GM23338 (cell line): ENCODE measurements at regions not wholly inside any gene's neighbourhood (a gene's known extent, or its start where the extent isn't known, plus 50 kb on each side); places are given as distances from the start of the nearest gene placed in this dataset.
"Not testable (repeated sequence)": the region's sequence is repeated elsewhere in the genome, so short reads cannot be mapped to it uniquely, and the experiment has no call there.

ENCODE experiments used
- CTCF ChIP-seq, 2 experiments: fragments of 200-600 bp in 1 of 2; sonication (generic) in 1 of 2; conservative IDR thresholded peaks; 2 replicates each; pipeline versions ENCODE4 v1.5.1 to v1.6.1; 2016 to 2017; ENCODE audit warnings: antibody characterized with exemption in 2 of 2, low read depth in 2 of 2, mild to moderate bottlenecking in 2 of 2, moderate library complexity in 1 of 2
- EZH2 ChIP-seq: fragments of 200-600 bp; sonication (generic); IDR thresholded peaks from one replicate; pipeline ENCODE4 v1.8.0; 2017; ENCODE audit warnings: antibody characterized with exemption, mild to moderate bottlenecking, low read depth; ENCODE audit not compliant: unreplicated experiment
- TF ChIP-seq, protein P1 (sequence below): IDR thresholded peaks from one replicate; pipeline ENCODE4 v1.6.1; 2018; ENCODE audit warnings: antibody characterized with exemption; ENCODE audit not compliant: unreplicated experiment
- TF ChIP-seq, protein P2 (sequence below): IDR thresholded peaks from 2 replicates; pipeline ENCODE4 v1.6.1; 2016; ENCODE audit warnings: antibody characterized with exemption

DNA sequence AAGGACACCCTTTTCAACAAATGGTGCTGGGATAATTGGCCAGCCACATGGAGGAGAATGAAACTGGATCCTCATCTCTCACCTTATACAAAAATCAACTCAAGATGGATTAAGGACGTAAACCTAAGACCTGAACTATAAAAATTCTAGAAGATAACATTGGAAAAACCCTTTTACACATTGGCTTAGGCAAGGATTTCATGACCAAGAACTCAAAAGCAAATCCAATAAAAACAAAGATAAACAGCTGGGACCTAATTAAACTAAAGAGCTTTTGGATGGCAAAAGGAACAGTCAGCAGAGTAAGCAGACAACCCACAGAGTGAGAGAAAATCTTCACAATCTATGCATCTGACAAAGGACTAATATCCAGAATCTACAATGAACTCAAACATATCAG, 96.9 kb upstream of the BNIP2 start:
- not testable (repeated sequence) for TF ChIP-seq CTCF (conservative IDR thresholded peaks at IDR 0.05; ENCODE audit: low read depth in 2 of 2); EZH2
- TF ChIP-seq, protein P1, sequence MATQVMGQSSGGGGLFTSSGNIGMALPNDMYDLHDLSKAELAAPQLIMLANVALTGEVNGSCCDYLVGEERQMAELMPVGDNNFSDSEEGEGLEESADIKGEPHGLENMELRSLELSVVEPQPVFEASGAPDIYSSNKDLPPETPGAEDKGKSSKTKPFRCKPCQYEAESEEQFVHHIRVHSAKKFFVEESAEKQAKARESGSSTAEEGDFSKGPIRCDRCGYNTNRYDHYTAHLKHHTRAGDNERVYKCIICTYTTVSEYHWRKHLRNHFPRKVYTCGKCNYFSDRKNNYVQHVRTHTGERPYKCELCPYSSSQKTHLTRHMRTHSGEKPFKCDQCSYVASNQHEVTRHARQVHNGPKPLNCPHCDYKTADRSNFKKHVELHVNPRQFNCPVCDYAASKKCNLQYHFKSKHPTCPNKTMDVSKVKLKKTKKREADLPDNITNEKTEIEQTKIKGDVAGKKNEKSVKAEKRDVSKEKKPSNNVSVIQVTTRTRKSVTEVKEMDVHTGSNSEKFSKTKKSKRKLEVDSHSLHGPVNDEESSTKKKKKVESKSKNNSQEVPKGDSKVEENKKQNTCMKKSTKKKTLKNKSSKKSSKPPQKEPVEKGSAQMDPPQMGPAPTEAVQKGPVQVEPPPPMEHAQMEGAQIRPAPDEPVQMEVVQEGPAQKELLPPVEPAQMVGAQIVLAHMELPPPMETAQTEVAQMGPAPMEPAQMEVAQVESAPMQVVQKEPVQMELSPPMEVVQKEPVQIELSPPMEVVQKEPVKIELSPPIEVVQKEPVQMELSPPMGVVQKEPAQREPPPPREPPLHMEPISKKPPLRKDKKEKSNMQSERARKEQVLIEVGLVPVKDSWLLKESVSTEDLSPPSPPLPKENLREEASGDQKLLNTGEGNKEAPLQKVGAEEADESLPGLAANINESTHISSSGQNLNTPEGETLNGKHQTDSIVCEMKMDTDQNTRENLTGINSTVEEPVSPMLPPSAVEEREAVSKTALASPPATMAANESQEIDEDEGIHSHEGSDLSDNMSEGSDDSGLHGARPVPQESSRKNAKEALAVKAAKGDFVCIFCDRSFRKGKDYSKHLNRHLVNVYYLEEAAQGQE, result not testable (repeated sequence)
- TF ChIP-seq, protein P2, sequence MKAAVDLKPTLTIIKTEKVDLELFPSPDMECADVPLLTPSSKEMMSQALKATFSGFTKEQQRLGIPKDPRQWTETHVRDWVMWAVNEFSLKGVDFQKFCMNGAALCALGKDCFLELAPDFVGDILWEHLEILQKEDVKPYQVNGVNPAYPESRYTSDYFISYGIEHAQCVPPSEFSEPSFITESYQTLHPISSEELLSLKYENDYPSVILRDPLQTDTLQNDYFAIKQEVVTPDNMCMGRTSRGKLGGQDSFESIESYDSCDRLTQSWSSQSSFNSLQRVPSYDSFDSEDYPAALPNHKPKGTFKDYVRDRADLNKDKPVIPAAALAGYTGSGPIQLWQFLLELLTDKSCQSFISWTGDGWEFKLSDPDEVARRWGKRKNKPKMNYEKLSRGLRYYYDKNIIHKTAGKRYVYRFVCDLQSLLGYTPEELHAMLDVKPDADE, result not testable (repeated sequence)
